ENCODE measurements at regions not wholly inside any gene's neighbourhood (a gene's known extent, or its start where the extent isn't known, plus 50 kb on each side); places are given as distances from the start of the nearest gene placed in this dataset.
"Not testable (repeated sequence)": the region's sequence is repeated elsewhere in the genome, so short reads cannot be mapped to it uniquely, and the experiment has no call there.

GRCh38 chr12:9284197-9284596 is 76.0 kb upstream of the PZP start:
- not testable (repeated sequence) for TF ChIP-seq CTCF (conservative IDR thresholded peaks at IDR 0.05; ENCODE audit: low read depth, low read length); RFX5 (IDR thresholded peaks at IDR 0.05; ENCODE audit: low read depth, low read length); POLR2A (IDR thresholded peaks at IDR 0.05; ENCODE audit: low read depth, low read length); USF2 (IDR thresholded peaks at IDR 0.05; ENCODE audit: low read depth, low read length); ELK1 (IDR thresholded peaks at IDR 0.05; ENCODE audit: borderline replicate concordance, low read depth, low read length); MAFK (IDR thresholded peaks at IDR 0.05; ENCODE audit: low read depth, low read length); RCOR1 (IDR thresholded peaks at IDR 0.05; ENCODE audit: insufficient replicate concordance, low read length); NFE2L2 (IDR thresholded peaks at IDR 0.05; ENCODE audit: low read depth, low read length); MAZ (IDR thresholded peaks at IDR 0.05; ENCODE audit: borderline replicate concordance, low read depth, low read length); CEBPB (IDR thresholded peaks at IDR 0.05; ENCODE audit: low read depth, low read length); CHD1 (IDR thresholded peaks at IDR 0.05; ENCODE audit: low read depth, low read length); RAD21 (IDR thresholded peaks at IDR 0.05; ENCODE audit: low read length)
